Heart left ventricle (tissue), 16 donors: ENCODE measurements at regions not wholly inside any gene's neighbourhood (a gene's known extent, or its start where the extent isn't known, plus 50 kb on each side); places are given as distances from the start of the nearest gene placed in this dataset.

ENCODE experiments used
- ATAC-seq, 4 donors: fragments of 200-7000 bp; cut with Tn5 transposase; one replicate each; pipeline ENCODE4 v1.9.1; 2020 to 2022; ENCODE audit warnings: moderate library complexity in 4 of 4, mild to moderate bottlenecking in 3 of 4, moderate number of reproducible peaks in 1 of 4
- DNase-seq, 5 donors: peaks; one replicate each; pipeline ENCODE4 v3.0.0-alpha.2; 2020
- H3K27ac ChIP-seq, 12 donors: fragments of 200-600 bp; sonication (generic) in 4 of 12; one replicate each; pipeline versions ENCODE4 v1.5.0 to v1.8.0; 2016 to 2022; ENCODE audit warnings: mild to moderate bottlenecking in 2 of 12
- H3K27me3 ChIP-seq, 9 donors: fragments of 200-600 bp; sonication (generic) in 2 of 9; one replicate each; pipeline versions ENCODE4 v1.5.1 to v1.8.0; 2016 to 2022; ENCODE audit warnings: mild to moderate bottlenecking in 3 of 9
- H3K36me3 ChIP-seq, 9 donors: fragments of 200-600 bp; sonication (generic) in 2 of 9; one replicate each; pipeline versions ENCODE4 v1.5.0 to v1.8.0; 2018 to 2022; ENCODE audit warnings: mild to moderate bottlenecking in 2 of 9
- H3K4me1 ChIP-seq, 12 donors: fragments of 200-600 bp; sonication (generic) in 4 of 12; one replicate each; pipeline versions ENCODE4 v1.5.0 to v1.8.0; 2016 to 2022; ENCODE audit warnings: mild to moderate bottlenecking in 3 of 12
- H3K4me3 ChIP-seq, 12 donors: fragments of 200-600 bp; sonication (generic) in 4 of 12; one replicate each; pipeline versions ENCODE4 v1.5.0 to v1.8.0; 2017 to 2022; ENCODE audit warnings: mild to moderate bottlenecking in 9 of 12, moderate library complexity in 4 of 12
- H3K9me3 ChIP-seq, 12 donors: fragments of 200-600 bp; sonication (generic) in 4 of 12; one replicate each; pipeline versions ENCODE4 v1.5.0 to v1.8.0; 2016 to 2022; ENCODE audit warnings: mild to moderate bottlenecking in 1 of 12
- POLR2A ChIP-seq, 2 donors: fragments of 450-650 bp; IDR thresholded peaks; one replicate each; pipeline ENCODE4 v1.6.1; 2017; ENCODE audit warnings: antibody characterized with exemption in 2 of 2, mild to moderate bottlenecking in 2 of 2, moderate library complexity in 2 of 2
- whole genome bisulfite sequencing, 4 donors: extraction: QIAGEN DNeasy Blood & Tissue Kit in 2 of 4; methylation state at CpG; one replicate each; pipeline versions ENCODE4 v1.1.5 to v1.1.7; 2013 to 2018; 5-methylcytosine and 5-hydroxymethylcytosine counted together
- intact Hi-C, 10 donors: fragments of 100-400 bp; cut with DNase I; formaldehyde crosslinking; loops; one replicate each; pipeline versions ENCODE4 v1.11.1 to v1.14.2; 2022
- TF ChIP-seq, protein P1 (sequence below), 12 donors: fragments of 200-600 bp; sonication (generic) in 4 of 12; IDR thresholded peaks; one replicate each; pipeline versions ENCODE4 v1.5.0 to v1.8.0; 2018 to 2022; ENCODE audit warnings: antibody characterized with exemption in 12 of 12, mild to moderate bottlenecking in 5 of 12
- donor health status: ischemic (EF 13 %, LVEDD 7.1; RV severe dilation, severe dysfunction).
- donor health status: healthy with polysubstance abuse.
- donor health status: DM: no; HTN: yes; CAD: no.
- donor health status: DM: no; HTN: no; CAD: no.
- donor health status: ischemic (EF 25% LVEDD 6.9; RV normal size, moderate dysfunction).
- donor health status: ischemic (EF 25% LVEDD 5.7; RV mildly dilated, moderate dysfunction).
- donor health status: healthy.
- donor health status: DM: yes; HTN: yes; CAD: no.
- donor health status: ischemic (EF 35%, LVEDD 5.7; RV mildly dilated, moderate dysfunction).
- donor health status: nonischemic (EF 11% LVEDD 7.7; RV severe dilation, severe dysfunction).
- donor health status: DM: yes; HTN: yes; CAD: no.
- donor health status: PGD.
- donor health status: ischemic (EF 29% LVEDD 5.4; RV normal size, mild dysfunction).
- donor health status: nonischemic (EF 23%, LVEDD 6.1; RV moderate dilation, normal function).

DNA sequence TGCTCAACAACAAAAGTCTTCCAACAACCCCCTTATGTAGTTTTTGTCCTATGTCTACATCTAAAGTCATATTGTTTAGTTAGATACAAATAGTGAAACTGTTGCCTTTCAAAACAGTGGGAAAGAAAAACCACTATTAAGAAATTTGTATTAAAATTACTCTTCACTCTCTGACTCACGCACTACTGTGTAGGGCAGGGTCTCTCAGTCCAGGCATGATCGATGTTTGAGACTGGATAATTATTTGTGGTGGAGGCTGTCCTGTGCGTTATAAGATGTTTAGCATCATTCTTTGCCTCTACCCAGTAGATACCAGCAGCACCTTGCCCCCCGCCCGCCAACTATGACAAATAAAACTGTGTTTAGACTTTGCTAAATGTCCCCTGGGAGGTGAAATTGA lies 369.4 kb upstream of the ZEB2 start:
- intact Hi-C loops, result loop anchor here in 1 of 10 donors (10.0 kb wide), 1 partner anchor 365 kb away; the partner anchor contains the start of gene ZEB2
- no peaks in the 10 kb centered on the region for H3K27me3 ChIP-seq
- no peaks in the 10 kb centered on the region for H3K36me3 ChIP-seq
- WGBS, 4 donors, result 93 to 97% (median 95%) methylated on average over 5 of the region's 5 CpGs
- TF ChIP-seq, protein P1, sequence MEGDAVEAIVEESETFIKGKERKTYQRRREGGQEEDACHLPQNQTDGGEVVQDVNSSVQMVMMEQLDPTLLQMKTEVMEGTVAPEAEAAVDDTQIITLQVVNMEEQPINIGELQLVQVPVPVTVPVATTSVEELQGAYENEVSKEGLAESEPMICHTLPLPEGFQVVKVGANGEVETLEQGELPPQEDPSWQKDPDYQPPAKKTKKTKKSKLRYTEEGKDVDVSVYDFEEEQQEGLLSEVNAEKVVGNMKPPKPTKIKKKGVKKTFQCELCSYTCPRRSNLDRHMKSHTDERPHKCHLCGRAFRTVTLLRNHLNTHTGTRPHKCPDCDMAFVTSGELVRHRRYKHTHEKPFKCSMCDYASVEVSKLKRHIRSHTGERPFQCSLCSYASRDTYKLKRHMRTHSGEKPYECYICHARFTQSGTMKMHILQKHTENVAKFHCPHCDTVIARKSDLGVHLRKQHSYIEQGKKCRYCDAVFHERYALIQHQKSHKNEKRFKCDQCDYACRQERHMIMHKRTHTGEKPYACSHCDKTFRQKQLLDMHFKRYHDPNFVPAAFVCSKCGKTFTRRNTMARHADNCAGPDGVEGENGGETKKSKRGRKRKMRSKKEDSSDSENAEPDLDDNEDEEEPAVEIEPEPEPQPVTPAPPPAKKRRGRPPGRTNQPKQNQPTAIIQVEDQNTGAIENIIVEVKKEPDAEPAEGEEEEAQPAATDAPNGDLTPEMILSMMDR (IDR thresholded peaks at IDR 0.05), result no peak
- no peak for TF ChIP-seq POLR2A (IDR thresholded peaks at IDR 0.05)
- H3K9me3 ChIP-seq, result no peaks in the 10 kb centered on the region
- H3K4me1 ChIP-seq, result peaks cover 0 to 21% (median 3%) of the 10 kb centered on the region in 12 donors
- ATAC-seq (no peak), DNase-seq (no peak)
- no peak overlapping the region for H3K27ac ChIP-seq
- no peak overlapping the region for H3K4me3 ChIP-seq

DNA sequence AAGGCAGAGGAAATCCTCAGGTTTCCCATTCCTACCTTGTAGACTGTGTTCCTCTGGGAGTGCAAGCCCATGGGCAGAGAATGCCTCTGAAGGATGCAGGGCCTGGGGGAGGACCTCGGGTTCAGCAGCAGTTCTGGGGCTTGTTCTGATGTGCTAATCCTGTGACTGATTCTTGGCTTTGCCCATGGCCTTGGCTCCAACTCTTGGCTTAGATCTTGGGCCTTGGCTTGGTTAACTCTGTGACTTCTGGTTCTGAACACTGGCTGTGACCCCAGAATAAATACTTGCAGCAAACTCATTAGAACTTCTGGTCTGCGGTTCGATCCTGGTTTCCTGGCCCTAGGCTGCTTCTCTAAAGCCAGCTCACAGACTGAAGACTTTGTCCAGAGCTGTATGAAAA lies 366.9 kb upstream of the ZEB2 start:
- H3K27ac ChIP-seq, result no peak overlapping the region
- ATAC-seq (peak; percentile 67 to 96 (median 92)), DNase-seq (peak in 4 of 5 donors; percentile 37 to 72 (median 50))
- no peaks in the 10 kb centered on the region for H3K9me3 ChIP-seq
- peaks cover 0 to 21% (median 3%) of the 10 kb centered on the region in 12 donors for H3K4me1 ChIP-seq
- TF ChIP-seq POLR2A (IDR thresholded peaks at IDR 0.05), result no peak
- TF ChIP-seq, protein P1 (IDR thresholded peaks at IDR 0.05), result no peak
- H3K4me3 ChIP-seq, result no peak overlapping the region
- intact Hi-C loops, result loop anchor here in 1 of 10 donors (10.0 kb wide), 1 partner anchor 362 kb away; the partner anchor contains the start of gene ZEB2
- H3K36me3 ChIP-seq, result no peaks in the 10 kb centered on the region
- 30 to 55% (median 34%) methylated on average over 3 of the region's 3 CpGs for WGBS, 4 donors
- H3K27me3 ChIP-seq, result no peaks in the 10 kb centered on the region

DNA sequence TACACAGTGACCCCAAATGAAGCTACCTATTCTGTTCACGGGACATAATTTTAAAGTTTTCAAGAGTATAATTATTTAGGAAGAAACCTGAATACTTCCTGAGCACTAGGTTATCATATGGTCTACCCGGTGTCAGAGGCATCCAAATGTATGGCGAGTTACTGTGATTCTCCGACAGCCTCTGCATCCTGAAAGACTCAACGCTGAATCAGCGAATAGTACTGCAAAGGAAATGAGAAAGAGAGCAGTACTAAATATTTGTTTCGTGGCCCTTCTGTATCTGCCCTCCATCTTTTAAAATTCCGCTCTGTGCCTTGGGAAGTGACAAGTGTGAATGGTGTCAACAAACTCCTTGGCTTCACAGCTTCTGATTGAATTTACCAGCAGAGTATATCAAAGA lies 358.0 kb upstream of the ZEB2 start:
- no peak overlapping the region for H3K27ac ChIP-seq
- DNase-seq, result no peak
- no peak for ATAC-seq
- peaks cover 0 to 14% (median 0%) of the 10 kb centered on the region in 12 donors for H3K4me1 ChIP-seq
- intact Hi-C loops, result loop anchor here in 3 of 10 donors (2.0 to 10.0 kb wide), 3 partner anchors 59 to 353 kb away; partner anchors contain the start of gene ZEB2 (in 2 of the 3)
- no peaks in the 10 kb centered on the region for H3K27me3 ChIP-seq
- no peaks in the 10 kb centered on the region for H3K9me3 ChIP-seq
- 87 to 91% (median 89%) methylated on average over 8 of the region's 8 CpGs for WGBS, 4 donors
- TF ChIP-seq, protein P1 (IDR thresholded peaks at IDR 0.05), result no peak
- no peak for TF ChIP-seq POLR2A (IDR thresholded peaks at IDR 0.05)
- H3K4me3 ChIP-seq, result no peak overlapping the region
- H3K36me3 ChIP-seq, result no peaks in the 10 kb centered on the region

DNA sequence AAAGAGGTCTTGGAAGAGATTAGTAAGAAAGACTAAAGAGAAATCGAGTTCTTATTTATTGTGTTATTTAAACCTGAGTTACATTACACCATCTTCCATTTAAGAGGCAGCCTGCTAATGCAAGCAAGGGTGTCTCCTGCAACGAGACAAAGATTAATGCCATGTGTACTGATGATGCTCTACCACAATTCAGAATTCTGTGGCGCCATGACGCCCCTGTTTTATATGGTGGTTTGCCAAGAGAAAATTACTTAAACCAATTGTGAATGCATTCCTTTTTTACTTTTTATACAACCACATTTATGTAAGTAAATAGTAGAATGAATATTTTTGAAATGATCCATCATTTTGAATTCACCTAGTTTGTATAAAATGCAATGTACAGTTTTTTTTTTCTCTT lies 356.1 kb upstream of the ZEB2 start:
- H3K4me3 ChIP-seq, result no peak overlapping the region
- ATAC-seq (no peak), DNase-seq (no peak)
- intact Hi-C loops, result loop anchor here in 3 of 10 donors (5.0 to 10.0 kb wide), 2 partner anchors 61 to 351 kb away; partner anchors contain the start of gene ZEB2 (in 2 of the 3)
- peak overlapping the region in 5 of 12 donors; percentile 13 to 59 (median 53) for H3K27ac ChIP-seq
- 89 to 92% (median 91%) methylated on average over 4 of the region's 4 CpGs for WGBS, 4 donors
- no peak for TF ChIP-seq POLR2A (IDR thresholded peaks at IDR 0.05)
- TF ChIP-seq, protein P1 (IDR thresholded peaks at IDR 0.05), result no peak
- no peaks in the 10 kb centered on the region for H3K9me3 ChIP-seq
- no peaks in the 10 kb centered on the region for H3K36me3 ChIP-seq
- peaks cover 0 to 14% (median 0%) of the 10 kb centered on the region in 12 donors for H3K4me1 ChIP-seq
- H3K27me3 ChIP-seq, result no peaks in the 10 kb centered on the region
